ENCODE measurements at regions not wholly inside any gene's neighbourhood (a gene's known extent, or its start where the extent isn't known, plus 50 kb on each side); places are given as distances from the start of the nearest gene placed in this dataset.
A peak's percentile ranks its signal among the peaks of the same experiment; 100 is the strongest.
"Not testable (repeated sequence)": the region's sequence is repeated elsewhere in the genome, so short reads cannot be mapped to it uniquely, and the experiment has no call there.

GRCh38 chr1:95790136-95790535, 556.1 kb downstream of the RWDD3 start:
- DNase-seq, result no peak
- intact Hi-C loops (cut with DNase I), result no loop called here

DNA sequence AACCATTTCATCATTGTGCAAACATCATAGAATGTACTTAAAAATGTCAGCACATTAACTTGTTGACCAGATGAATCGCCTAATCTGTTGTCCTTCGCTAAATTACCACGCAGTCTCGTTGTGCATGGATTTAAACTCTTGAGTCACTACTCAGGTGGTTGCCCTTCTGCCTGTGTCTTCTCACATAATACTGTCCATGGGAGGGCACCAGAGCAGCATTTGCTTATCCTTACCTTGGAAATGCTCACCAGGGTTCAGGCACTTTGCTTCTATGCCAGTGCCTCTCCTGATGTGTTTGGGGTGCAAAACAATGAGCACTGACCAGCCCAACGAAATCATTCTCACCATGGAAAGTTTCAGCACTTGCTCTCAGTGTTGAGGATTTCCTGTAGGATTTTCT, 559.9 kb downstream of the RWDD3 start:
- peak in 3 of 42 donors; percentile 0 to 14 (median 6) for DNase-seq
- intact Hi-C loops (cut with DNase I), result no loop called here

- DNase-seq; intact Hi-C loops (cut with DNase I): not testable (repeated sequence)
Measured at GRCh38 chr1:95797761-95798160, 563.8 kb downstream of the RWDD3 start.

DNA sequence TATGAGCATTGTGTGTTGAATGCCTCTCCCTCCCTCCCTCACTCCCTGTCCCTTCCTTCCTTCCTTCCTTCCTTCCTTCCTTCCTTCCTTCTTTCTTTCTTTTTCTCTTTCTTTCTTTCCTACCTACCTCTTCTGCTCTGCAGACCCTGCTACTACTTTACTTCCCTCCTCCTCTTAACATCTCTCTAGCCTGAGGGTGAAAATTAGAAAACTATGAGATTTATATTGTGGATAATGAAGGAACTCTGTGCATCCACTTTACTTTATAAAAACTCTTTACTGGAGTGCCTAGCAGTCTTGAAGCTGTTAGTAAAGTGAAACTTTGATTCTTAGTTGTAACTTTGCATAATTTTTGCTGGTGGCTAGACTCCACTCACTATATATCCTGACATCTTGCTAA, 572.2 kb downstream of the RWDD3 start:
- intact Hi-C loops (cut with DNase I), result no loop called here
- DNase-seq, result no peak

DNA sequence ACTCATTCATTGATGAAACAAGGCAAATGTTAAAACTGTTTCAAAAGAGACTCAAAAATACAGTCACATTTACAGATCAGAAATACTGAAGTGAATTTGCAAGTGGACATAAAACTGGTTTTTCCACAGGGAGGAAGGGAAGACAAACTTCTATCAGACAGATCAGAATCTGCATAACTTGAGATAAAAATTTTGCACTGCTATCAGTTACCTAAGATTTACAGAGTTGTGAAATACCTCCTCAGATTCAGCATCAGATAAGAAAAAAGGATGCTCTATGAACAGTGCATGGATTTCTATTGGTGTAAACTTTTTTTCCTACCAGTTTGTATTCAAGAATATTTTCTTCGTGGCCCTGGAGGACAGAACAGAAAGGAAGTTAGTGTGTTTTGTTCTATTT, 575.4 kb downstream of the RWDD3 start:
- intact Hi-C loops (cut with DNase I), result no loop called here

GRCh38 chr1:95815511-95815910, 581.5 kb downstream of the RWDD3 start:
- no peak for DNase-seq
- intact Hi-C loops (cut with DNase I), result no loop called here

More for the DNA sequence above, 575.4 kb downstream of the RWDD3 start:
- no peak for DNase-seq

DNA sequence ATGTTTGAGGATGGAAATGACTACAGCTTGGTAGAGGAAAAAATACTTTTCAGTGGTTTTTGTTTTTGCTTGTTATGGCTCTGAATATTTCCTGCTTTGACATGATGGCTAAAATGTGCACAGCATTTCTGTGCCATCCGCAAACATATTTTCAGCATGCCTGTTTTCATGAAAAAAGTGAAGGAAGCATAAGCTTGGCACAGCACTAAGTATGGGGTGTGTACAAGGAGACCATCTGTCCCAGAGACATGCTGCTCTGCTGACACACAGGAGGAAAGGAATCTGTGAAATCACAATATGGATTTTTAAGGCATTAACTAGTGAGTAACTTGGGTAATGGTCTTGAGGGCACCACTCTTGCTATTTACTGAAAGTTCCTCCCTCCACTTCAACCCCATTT, 595.5 kb downstream of the RWDD3 start:
- DNase-seq, result no peak

GRCh38 chr1:95832370-95832769, 598.4 kb downstream of the RWDD3 start:
- DNase-seq, result no peak
- intact Hi-C loops (cut with DNase I), result no loop called here

More for the DNA sequence above, 595.5 kb downstream of the RWDD3 start:
- intact Hi-C loops (cut with DNase I), result no loop called here

GRCh38 chr1:95849439-95849838, 615.4 kb downstream of the RWDD3 start:
- intact Hi-C loops (cut with DNase I), result no loop called here

DNA sequence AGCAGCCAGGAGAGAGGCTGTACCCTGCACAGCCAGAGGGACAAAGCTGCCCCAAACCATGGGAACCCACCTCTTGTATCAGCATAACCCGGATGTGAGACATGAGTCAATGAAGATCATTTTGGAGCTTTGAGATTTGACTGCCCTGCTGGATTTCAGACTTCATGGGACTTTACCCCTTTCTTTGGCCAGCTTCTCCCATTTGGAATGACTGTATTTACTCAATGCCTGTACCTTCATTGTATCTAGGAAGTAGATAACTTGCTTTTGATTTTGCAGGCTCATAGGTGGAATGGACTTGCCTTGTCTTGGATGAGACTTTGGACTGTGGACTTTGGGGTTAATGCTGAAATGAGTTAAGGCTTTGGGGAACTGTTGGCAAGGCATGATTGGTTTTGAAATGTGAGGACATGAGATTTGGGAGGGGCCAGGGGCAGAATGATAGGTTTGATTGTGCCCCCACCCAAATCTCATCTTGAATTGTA, 616.2 kb downstream of the RWDD3 start:
- intact Hi-C loops (cut with DNase I), result no loop called here
- no peak for DNase-seq

More at GRCh38 chr1:95849439-95849838, 615.4 kb downstream of the RWDD3 start:
- DNase-seq, result no peak

GRCh38 chr1:95850763-95851162, 616.8 kb downstream of the RWDD3 start:
- no peak for DNase-seq
- intact Hi-C loops (cut with DNase I), result no loop called here

GRCh38 chr1:95852483-95853070, 618.6 kb downstream of the RWDD3 start:
- intact Hi-C loops (cut with DNase I), result no loop called here
- no peak for DNase-seq

- DNase-seq, result no peak
- intact Hi-C loops (cut with DNase I), result no loop called here
Measured at GRCh38 chr1:95854457-95854856, 620.4 kb downstream of the RWDD3 start.

DNA sequence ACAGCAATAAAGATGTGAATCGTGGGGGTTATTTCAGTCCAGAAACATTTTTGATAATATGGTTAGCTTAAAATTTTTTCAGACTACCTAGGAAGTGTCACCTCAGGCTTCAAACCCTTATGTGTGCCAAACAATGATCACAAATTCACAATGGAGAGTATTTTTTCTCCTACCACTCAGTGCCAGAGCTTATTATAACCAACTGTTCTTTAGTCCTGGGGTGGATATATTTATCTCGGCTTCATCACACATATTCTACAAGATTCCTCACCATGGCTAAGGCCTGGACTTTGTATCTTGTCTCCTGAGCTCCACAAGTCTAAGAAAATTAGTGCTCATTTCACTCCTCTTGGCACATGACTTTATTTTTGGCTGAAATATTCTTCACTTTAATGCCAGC, 629.1 kb downstream of the RWDD3 start:
- no peak for DNase-seq
- intact Hi-C loops (cut with DNase I), result no loop called here

- intact Hi-C loops (cut with DNase I), result no loop called here
Measured at GRCh38 chr1:95865769-95866168, 631.8 kb downstream of the RWDD3 start.

GRCh38 chr1:95876276-95876675, 642.3 kb downstream of the RWDD3 start:
- no peak for DNase-seq
- intact Hi-C loops (cut with DNase I), result no loop called here

More at GRCh38 chr1:95865769-95866168, 631.8 kb downstream of the RWDD3 start:
- no peak for DNase-seq

- intact Hi-C loops (cut with DNase I), result no loop called here
- no peak for DNase-seq
Measured at GRCh38 chr1:95879498-95880050, 645.6 kb downstream of the RWDD3 start.

DNA sequence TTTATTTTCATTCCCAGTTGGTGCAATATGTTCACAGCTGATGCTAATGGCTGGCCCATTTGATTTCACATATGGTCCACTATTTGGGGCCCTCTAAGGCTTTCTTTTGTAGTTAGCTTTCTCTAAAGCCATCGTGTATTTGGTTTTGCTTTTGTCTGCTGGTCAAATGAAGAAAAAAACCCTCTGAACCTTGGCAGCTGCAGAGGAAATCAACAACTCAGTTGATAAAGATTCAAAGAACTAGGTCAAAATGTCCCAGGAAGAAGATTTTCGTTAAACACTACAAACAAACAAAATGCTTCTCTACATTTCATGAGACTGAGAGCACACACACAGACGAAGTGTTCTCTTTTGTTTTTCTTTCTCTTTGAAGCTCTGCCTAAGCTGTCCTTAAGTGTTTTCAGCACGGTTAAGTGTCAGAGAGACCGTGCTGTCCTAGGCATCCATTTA, 655.0 kb downstream of the RWDD3 start:
- DNase-seq, result no peak
- intact Hi-C loops (cut with DNase I), result no loop called here

DNA sequence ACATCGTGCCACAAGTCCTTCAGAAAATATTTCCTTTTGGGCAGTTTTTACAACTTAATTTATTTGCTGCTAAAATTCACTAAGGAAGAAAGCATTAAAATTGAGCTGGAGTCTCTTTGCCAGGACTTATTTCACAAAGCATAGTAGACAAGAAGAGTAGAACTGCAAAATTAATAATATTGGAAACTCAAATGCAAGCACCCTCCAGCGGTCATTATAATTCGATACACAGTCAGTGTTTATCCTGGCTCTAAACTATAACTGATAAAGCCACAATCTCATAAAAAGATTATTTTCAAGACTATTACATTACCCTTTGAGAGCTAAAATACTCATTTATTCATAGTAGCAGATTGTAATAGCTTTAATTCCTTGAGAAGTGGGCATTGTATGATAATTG, 655.4 kb downstream of the RWDD3 start:
- DNase-seq, result no peak
- intact Hi-C loops (cut with DNase I), result no loop called here

GRCh38 chr1:95893921-95894320, 659.9 kb downstream of the RWDD3 start:
- no peak for DNase-seq
- intact Hi-C loops (cut with DNase I), result no loop called here

GRCh38 chr1:95903060-95903459, 669.0 kb downstream of the RWDD3 start:
- no peak for DNase-seq

More at GRCh38 chr1:95903060-95903459, 669.0 kb downstream of the RWDD3 start:
- intact Hi-C loops (cut with DNase I), result no loop called here

Data from head of caudate nucleus (tissue), 42 donors.